Suprapubic skin (tissue), 4 donors: ENCODE measurements at regions not wholly inside any gene's neighbourhood (a gene's known extent, or its start where the extent isn't known, plus 50 kb on each side); places are given as distances from the start of the nearest gene placed in this dataset.
A peak's percentile ranks its signal among the peaks of the same experiment; 100 is the strongest.

Experiments used
- DNase-seq, 2 donors: peaks; one replicate each; pipeline ENCODE4 v3.0.0-alpha.2; 2019; ENCODE audit warnings: low spot score in 2 of 2
- H3K27ac ChIP-seq: fragments of 200-600 bp; sonication (generic); one replicate; pipeline ENCODE4 v1.5.1; 2019
- H3K27me3 ChIP-seq: fragments of 200-600 bp; sonication (generic); one replicate; pipeline ENCODE4 v1.5.1; 2019
- H3K36me3 ChIP-seq: fragments of 200-600 bp; sonication (generic); one replicate; pipeline ENCODE4 v1.5.1; 2019
- H3K4me1 ChIP-seq: fragments of 200-600 bp; sonication (generic); one replicate; pipeline ENCODE4 v1.5.1; 2019
- H3K4me3 ChIP-seq: fragments of 200-600 bp; sonication (generic); one replicate; pipeline ENCODE4 v1.5.1; 2019; ENCODE audit warnings: mild to moderate bottlenecking
- H3K9me3 ChIP-seq: fragments of 200-600 bp; sonication (generic); one replicate; pipeline ENCODE4 v1.5.1; 2019
- CTCF ChIP-seq, 2 donors: fragments of 200-600 bp in 1 of 2; fragments of 450-650 bp in 1 of 2; sonication (generic) in 1 of 2; IDR thresholded peaks; one replicate each; pipeline ENCODE4 v1.5.1; 2016 to 2019; ENCODE audit warnings: antibody characterized with exemption in 2 of 2, mild to moderate bottlenecking in 1 of 2, moderate library complexity in 1 of 2
- EP300 ChIP-seq: sonication (generic); formaldehyde crosslinking; IDR thresholded peaks from one replicate; pipeline ENCODE4 v1.6.1; 2017; ENCODE audit warnings: antibody characterized with exemption
- POLR2A ChIP-seq, 2 donors: fragments of 450-650 bp; IDR thresholded peaks; one replicate each; pipeline ENCODE4 v1.6.1; 2017; ENCODE audit warnings: antibody characterized with exemption in 2 of 2, mild to moderate bottlenecking in 2 of 2, moderate library complexity in 2 of 2
- POLR2AphosphoS5 ChIP-seq, 3 donors: sonication (generic); formaldehyde crosslinking; IDR thresholded peaks; one replicate each; pipeline ENCODE4 v1.6.1; 2017; ENCODE audit warnings: antibody characterized with exemption in 3 of 3
- WGBS: methylation state at CpG from one replicate; pipeline ENCODE4 v1.1.5; 2018; 5-methylcytosine and 5-hydroxymethylcytosine counted together

- H3K4me1 ChIP-seq = no peaks in the 10 kb centered on the region
- no peaks in the 10 kb centered on the region for H3K36me3 ChIP-seq
- H3K4me3 ChIP-seq = no peak overlapping the region
- H3K27ac ChIP-seq = no peak overlapping the region
- whole genome bisulfite sequencing = 95% methylated on average over 4 of the region's 4 CpGs
- no peaks in the 10 kb centered on the region for H3K9me3 ChIP-seq
- peaks cover 2% of the 10 kb centered on the region for H3K27me3 ChIP-seq
- TF ChIP-seq CTCF (IDR thresholded peaks at IDR 0.05) (no peak), POLR2AphosphoS5 (IDR thresholded peaks at IDR 0.05) (no peak), POLR2A (IDR thresholded peaks at IDR 0.05) (no peak)
- no peak for DNase-seq
Measured at GRCh38 chr20:37455659-37456058, 65.4 kb upstream of the NNAT start.

GRCh38 chr20:37456948-37457347 lies 64.1 kb upstream of the NNAT start:
- no peaks in the 10 kb centered on the region for H3K9me3 ChIP-seq
- H3K4me1 ChIP-seq = no peaks in the 10 kb centered on the region
- H3K27me3 ChIP-seq = no peaks in the 10 kb centered on the region
- DNase-seq = no peak
- H3K4me3 ChIP-seq = no peak overlapping the region
- TF ChIP-seq POLR2A (IDR thresholded peaks at IDR 0.05) (no peak), CTCF (IDR thresholded peaks at IDR 0.05) (no peak)
- 88% methylated on average over 2 of the region's 2 CpGs for WGBS
- no peaks in the 10 kb centered on the region for H3K36me3 ChIP-seq
- no peak overlapping the region for H3K27ac ChIP-seq

GRCh38 chr20:37457921-37458320 lies 63.1 kb upstream of the NNAT start:
- H3K27ac ChIP-seq = no peak overlapping the region
- no peaks in the 10 kb centered on the region for H3K36me3 ChIP-seq
- no peaks in the 10 kb centered on the region for H3K4me1 ChIP-seq
- WGBS = 84% methylated on average over 2 of the region's 2 CpGs
- no peaks in the 10 kb centered on the region for H3K27me3 ChIP-seq
- H3K9me3 ChIP-seq = no peaks in the 10 kb centered on the region
- H3K4me3 ChIP-seq = no peak overlapping the region
- DNase-seq = peak in 1 of 2 donors; percentile 40
- TF ChIP-seq EP300 = no peak
- no peak for TF ChIP-seq CTCF (IDR thresholded peaks at IDR 0.05)
- no peak for TF ChIP-seq POLR2AphosphoS5 (IDR thresholded peaks at IDR 0.05)
- TF ChIP-seq POLR2A (IDR thresholded peaks at IDR 0.05) = no peak

- Histone ChIP-seq H3K4me3 (no peak overlapping the region), H3K27me3 (no peaks in the 10 kb centered on the region), H3K36me3 (no peaks in the 10 kb centered on the region), H3K27ac (no peak overlapping the region), H3K4me1 (no peaks in the 10 kb centered on the region), H3K9me3 (no peaks in the 10 kb centered on the region)
- DNase-seq = no peak
- TF ChIP-seq POLR2A (IDR thresholded peaks at IDR 0.05) (no peak), EP300 (no peak), POLR2AphosphoS5 (IDR thresholded peaks at IDR 0.05) (no peak), CTCF (IDR thresholded peaks at IDR 0.05) (no peak)
- 92% methylated on average over 3 of the region's 3 CpGs for WGBS
Measured at GRCh38 chr20:37458761-37459160, 62.3 kb upstream of the NNAT start.

GRCh38 chr20:37461405-37461804 lies 59.6 kb upstream of the NNAT start:
- no peaks in the 10 kb centered on the region for H3K9me3 ChIP-seq
- H3K4me3 ChIP-seq = no peak overlapping the region
- DNase-seq = no peak
- WGBS = 88% methylated on average over 3 of the region's 3 CpGs
- TF ChIP-seq POLR2A (IDR thresholded peaks at IDR 0.05) (no peak), POLR2AphosphoS5 (IDR thresholded peaks at IDR 0.05) (no peak), CTCF (IDR thresholded peaks at IDR 0.05) (no peak), EP300 (no peak)
- no peaks in the 10 kb centered on the region for H3K36me3 ChIP-seq
- no peak overlapping the region for H3K27ac ChIP-seq
- peaks cover 7% of the 10 kb centered on the region for H3K27me3 ChIP-seq
- H3K4me1 ChIP-seq = no peaks in the 10 kb centered on the region
